GM10266 (cell line): ENCODE measurements at regions not wholly inside any gene's neighbourhood (a gene's known extent, or its start where the extent isn't known, plus 50 kb on each side); places are given as distances from the start of the nearest gene placed in this dataset.

Experiments
- DNase-seq: peaks from one replicate; pipeline ENCODE4 v3.0.0; 2012; ENCODE audit errors: extremely low spot score
- TF ChIP-seq, protein P1 (sequence below): IDR thresholded peaks from 2 replicates; pipeline ENCODE4 v1.5.1; 2012; ENCODE audit warnings: mild to moderate bottlenecking, low read depth; ENCODE audit not compliant: control insufficient read depth, insufficient read depth; ENCODE audit errors: missing control alignments

DNA sequence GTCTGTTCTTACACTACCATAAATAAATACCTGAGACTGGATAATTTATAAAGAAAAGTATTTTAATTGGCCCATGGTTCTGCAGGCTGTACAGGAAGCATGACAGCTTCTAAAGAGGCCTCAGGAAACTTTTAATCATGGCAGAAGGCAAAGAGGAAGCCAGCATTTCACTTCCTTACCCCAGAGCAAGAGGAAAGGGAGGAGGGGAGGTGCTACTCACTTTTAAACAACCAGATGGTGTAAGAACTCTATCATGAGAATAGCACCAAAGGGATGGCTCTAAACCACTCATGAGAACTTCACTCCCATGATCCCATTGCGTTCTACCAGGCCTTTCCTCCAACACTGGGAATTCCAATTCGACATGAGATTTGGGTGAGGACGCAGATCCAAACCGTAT is 344.4 kb upstream of the SLC39A10 start:
- DNase-seq: no peak

DNA sequence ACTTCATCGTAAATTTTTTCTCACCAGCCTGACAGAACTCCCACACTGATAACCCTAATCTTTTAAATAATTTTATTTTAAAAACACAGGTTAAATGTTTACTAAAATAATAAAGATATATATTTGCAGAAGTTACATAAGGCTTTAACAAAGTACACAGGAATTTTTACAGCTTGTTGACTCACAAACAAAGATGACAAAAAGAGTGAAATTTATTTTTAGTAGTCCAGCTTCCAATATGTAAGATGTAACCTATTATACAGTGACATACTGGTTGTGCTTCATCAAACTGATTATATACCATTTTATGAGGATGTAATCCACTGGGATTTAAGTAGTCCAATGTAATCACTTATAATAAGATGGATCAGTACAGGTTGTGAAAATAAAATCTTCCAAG is 348.9 kb upstream of the SLC39A10 start:
- TF ChIP-seq, protein P1, sequence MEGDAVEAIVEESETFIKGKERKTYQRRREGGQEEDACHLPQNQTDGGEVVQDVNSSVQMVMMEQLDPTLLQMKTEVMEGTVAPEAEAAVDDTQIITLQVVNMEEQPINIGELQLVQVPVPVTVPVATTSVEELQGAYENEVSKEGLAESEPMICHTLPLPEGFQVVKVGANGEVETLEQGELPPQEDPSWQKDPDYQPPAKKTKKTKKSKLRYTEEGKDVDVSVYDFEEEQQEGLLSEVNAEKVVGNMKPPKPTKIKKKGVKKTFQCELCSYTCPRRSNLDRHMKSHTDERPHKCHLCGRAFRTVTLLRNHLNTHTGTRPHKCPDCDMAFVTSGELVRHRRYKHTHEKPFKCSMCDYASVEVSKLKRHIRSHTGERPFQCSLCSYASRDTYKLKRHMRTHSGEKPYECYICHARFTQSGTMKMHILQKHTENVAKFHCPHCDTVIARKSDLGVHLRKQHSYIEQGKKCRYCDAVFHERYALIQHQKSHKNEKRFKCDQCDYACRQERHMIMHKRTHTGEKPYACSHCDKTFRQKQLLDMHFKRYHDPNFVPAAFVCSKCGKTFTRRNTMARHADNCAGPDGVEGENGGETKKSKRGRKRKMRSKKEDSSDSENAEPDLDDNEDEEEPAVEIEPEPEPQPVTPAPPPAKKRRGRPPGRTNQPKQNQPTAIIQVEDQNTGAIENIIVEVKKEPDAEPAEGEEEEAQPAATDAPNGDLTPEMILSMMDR: no peak
- no peak for DNase-seq

More for the DNA sequence above, 344.4 kb upstream of the SLC39A10 start:
- TF ChIP-seq, protein P1: no peak

DNA sequence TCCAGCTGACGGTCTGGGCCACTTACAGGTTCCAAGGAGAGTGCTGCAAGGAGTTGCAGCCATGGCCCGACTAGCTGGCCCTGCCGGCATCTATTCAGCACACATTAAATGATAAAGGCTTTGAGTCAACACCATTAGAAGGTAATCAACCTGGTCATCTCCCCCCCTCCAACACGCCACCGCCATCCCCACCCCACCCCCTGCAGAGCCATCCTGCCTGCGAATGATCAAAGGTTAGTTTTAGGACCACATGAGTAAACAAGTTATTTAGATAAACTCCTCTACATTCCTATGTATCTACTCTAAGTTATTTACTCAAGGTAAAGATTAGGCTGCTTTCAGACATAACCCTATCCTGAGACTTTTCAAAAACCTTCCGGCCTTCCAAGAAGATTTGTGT is 349.3 kb upstream of the SLC39A10 start:
- no peak for DNase-seq

DNA sequence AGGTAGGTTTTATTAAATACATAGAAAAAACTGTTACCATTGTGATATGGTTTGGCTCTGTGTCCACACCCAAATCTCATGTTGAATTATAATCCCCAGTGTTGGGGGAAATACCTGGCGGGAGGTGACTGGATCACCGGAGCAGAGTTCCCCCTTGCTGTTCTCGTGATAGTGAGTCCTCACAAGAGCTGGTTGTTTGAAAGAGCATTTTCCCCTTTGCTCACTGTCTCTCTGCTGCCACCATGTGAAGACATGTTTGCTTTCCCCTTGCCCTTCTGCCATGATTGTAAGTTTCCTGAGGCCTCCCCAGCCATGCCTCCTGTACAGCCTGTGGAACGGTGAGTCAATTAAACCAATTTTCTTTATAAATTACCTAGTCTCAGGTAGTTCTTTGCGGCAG is 352.7 kb upstream of the SLC39A10 start:
- DNase-seq: no peak
- TF ChIP-seq, protein P1: peak; percentile 31

More for the DNA sequence above, 349.3 kb upstream of the SLC39A10 start:
- TF ChIP-seq, protein P1: no peak

DNA sequence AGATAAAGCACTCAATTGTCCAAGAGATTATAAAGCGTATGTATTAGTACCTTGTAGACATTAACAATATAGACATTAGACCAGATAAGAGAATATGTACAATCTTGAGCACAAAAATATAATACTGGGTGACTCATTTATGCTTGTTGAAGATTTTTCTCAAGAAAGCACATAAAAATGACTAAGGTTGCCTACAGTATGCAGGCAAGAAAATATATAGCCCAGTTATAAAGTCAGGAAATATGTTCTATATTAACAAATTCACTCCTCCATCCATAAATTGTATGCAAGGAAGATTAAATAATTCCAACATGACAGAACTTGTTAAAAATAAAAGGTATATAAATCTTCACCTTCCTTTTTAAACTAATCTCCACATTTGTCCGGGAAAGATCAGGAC is 356.4 kb upstream of the SLC39A10 start:
- TF ChIP-seq, protein P1: no peak
- DNase-seq: no peak

DNA sequence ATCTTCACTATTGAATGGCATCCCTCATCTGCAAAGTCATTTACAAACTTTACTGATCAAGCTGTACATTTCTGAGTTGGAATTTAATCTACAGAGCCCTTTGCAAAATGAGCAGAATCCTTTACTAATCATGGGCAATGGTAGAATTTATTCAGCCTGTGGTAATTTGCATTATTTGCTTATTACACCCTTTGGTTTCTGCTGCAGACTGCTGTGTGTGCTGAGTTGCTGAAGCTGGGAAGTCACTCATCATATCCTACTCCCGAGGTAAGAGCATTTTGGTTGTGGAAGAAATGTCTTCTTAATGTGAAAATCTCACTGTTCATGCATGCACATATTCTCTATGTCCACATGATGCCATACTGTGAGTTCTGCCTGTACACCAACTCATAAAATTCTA is 357.4 kb upstream of the SLC39A10 start:
- DNase-seq: no peak
- TF ChIP-seq, protein P1: no peak

DNA sequence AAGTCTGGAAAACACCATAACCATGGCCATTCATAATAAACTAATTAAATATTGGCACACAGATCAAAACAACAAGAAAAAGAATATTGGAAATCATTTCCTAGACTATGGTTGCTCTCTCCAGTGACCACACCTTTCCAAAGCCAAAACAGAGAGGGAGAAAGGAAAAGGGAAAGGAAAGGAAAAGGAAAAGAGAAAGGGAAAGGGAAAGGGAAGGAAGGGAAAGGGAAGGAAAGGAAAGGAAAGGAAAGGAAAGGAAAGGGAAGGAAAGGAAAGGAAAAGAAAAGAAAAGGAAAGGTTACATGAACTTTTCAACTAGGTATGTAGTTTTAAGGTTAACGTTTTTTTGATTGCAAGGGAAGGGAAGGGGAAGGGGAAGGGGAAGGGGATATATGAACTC is 360.5 kb upstream of the SLC39A10 start:
- TF ChIP-seq, protein P1: no peak
- DNase-seq: no peak

DNA sequence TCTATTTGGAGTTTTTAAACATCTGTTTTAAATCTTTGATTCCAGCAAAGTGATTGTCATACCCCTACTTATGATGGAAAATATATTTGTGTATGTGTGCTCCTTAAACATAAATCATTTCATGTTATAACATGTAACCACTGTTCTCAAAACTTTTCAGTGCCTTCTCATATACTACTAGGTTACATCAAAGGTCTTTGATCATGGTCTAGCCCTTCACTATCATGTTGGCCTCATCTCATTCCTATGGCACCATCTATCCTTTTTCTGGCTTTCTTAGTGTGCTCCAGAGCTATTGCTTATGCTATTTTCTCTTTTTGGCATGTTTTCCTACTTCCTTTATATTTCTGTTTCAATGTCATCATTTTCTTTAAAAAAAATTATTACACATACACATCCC is 367.9 kb upstream of the SLC39A10 start:
- DNase-seq: no peak
- TF ChIP-seq, protein P1: no peak
